GM21786 (cell line): ENCODE measurements at regions not wholly inside any gene's neighbourhood (a gene's known extent, or its start where the extent isn't known, plus 50 kb on each side); places are given as distances from the start of the nearest gene placed in this dataset.
"Not testable (repeated sequence)": the region's sequence is repeated elsewhere in the genome, so short reads cannot be mapped to it uniquely, and the experiment has no call there.

Experiments used
- ATAC-seq: cut with Tn5 transposase; IDR thresholded peaks from one replicate; pipeline ENCODE4 v1.9.1; 2021; ENCODE audit not compliant: unreplicated experiment

- ATAC-seq, result no peak
Observed at GRCh38 chr18:66440433-66440832, 163.5 kb downstream of the CDH19 start.

- no peak for ATAC-seq
Observed at GRCh38 chr18:66439670-66440069, 164.2 kb downstream of the CDH19 start.

GRCh38 chr18:66438711-66439536 is 165.0 kb downstream of the CDH19 start:
- no peak for ATAC-seq

GRCh38 chr18:66432636-66433035 is 171.3 kb downstream of the CDH19 start:
- ATAC-seq, result no peak

- ATAC-seq, result no peak
Observed at GRCh38 chr18:66428795-66429194, 175.1 kb downstream of the CDH19 start.

GRCh38 chr18:66419400-66419799 is 184.5 kb downstream of the CDH19 start:
- no peak for ATAC-seq

- no peak for ATAC-seq
Observed at GRCh38 chr18:66410692-66411091, 193.2 kb downstream of the CDH19 start.

- ATAC-seq, result no peak
Observed at GRCh38 chr18:66395671-66396218, 208.1 kb downstream of the CDH19 start.

- no peak for ATAC-seq
Observed at GRCh38 chr18:66393463-66393862, 210.4 kb downstream of the CDH19 start.

- no peak for ATAC-seq
Observed at GRCh38 chr18:66377291-66377690, 226.6 kb downstream of the CDH19 start.

- not testable (repeated sequence) for ATAC-seq
Observed at GRCh38 chr18:66375391-66375790, 228.5 kb downstream of the CDH19 start.

- ATAC-seq, result no peak
Observed at GRCh38 chr18:66346833-66347588, 256.9 kb downstream of the CDH19 start.

- ATAC-seq, result no peak
Observed at GRCh38 chr18:66344227-66344626, 259.7 kb downstream of the CDH19 start.

- no peak for ATAC-seq
Observed at GRCh38 chr18:66342577-66342976, 261.3 kb downstream of the CDH19 start.

- ATAC-seq, result no peak
Observed at GRCh38 chr18:66334534-66334933, 269.4 kb downstream of the CDH19 start.

- ATAC-seq, result no peak
Observed at GRCh38 chr18:66329716-66330115, 274.2 kb downstream of the CDH19 start.

- no peak for ATAC-seq
Observed at GRCh38 chr18:66328296-66328878, 275.5 kb downstream of the CDH19 start.

- ATAC-seq, result no peak
Observed at GRCh38 chr18:66325251-66325650, 278.6 kb downstream of the CDH19 start.

- no peak for ATAC-seq
Observed at GRCh38 chr18:66324616-66325015, 279.3 kb downstream of the CDH19 start.

- no peak for ATAC-seq
Observed at GRCh38 chr18:66317243-66318090, 286.4 kb downstream of the CDH19 start.

- ATAC-seq, result no peak
Observed at GRCh38 chr18:66316701-66317100, 287.2 kb downstream of the CDH19 start.
